ENCODE measurements at regions not wholly inside any gene's neighbourhood (a gene's known extent, or its start where the extent isn't known, plus 50 kb on each side); places are given as distances from the start of the nearest gene placed in this dataset.

DNA sequence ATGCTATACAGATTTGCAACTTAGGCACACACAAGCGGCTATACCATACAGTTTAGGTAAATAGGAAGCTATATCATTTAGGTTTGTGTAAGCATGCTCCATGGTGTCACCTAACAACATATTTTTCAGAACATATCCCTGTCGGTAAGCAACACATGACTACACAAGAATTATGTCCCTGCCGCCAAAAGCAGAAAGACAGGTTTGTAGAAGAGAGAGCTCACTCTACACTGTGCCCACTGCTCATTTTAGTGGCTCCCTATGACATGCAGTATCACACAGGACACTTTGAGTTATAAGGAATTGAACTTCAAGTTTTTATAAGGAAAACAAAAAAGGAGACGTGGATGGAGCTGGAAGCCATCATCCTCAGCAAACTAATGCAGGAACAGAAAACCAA is 132.5 kb upstream of the KAZN start:
- Mint-ChIP-seq H3K4me3 (ENCODE audit: unreplicated experiment) (no peak overlapping the region), H3K27me3 (ENCODE audit: insufficient read depth, unreplicated experiment) (no peaks in the 10 kb centered on the region), H3K9me3 (ENCODE audit: unreplicated experiment) (no peaks in the 10 kb centered on the region), H3K36me3 (ENCODE audit: insufficient read depth, unreplicated experiment) (no peaks in the 10 kb centered on the region), H3K4me1 (ENCODE audit: insufficient read depth, unreplicated experiment) (no peaks in the 10 kb centered on the region), H3K27ac (ENCODE audit: low read depth, unreplicated experiment) (no peak overlapping the region)
- ChIA-PET POLR2A (no interaction called here), CTCF (no interaction called here)
- TF ChIP-seq, protein P1, sequence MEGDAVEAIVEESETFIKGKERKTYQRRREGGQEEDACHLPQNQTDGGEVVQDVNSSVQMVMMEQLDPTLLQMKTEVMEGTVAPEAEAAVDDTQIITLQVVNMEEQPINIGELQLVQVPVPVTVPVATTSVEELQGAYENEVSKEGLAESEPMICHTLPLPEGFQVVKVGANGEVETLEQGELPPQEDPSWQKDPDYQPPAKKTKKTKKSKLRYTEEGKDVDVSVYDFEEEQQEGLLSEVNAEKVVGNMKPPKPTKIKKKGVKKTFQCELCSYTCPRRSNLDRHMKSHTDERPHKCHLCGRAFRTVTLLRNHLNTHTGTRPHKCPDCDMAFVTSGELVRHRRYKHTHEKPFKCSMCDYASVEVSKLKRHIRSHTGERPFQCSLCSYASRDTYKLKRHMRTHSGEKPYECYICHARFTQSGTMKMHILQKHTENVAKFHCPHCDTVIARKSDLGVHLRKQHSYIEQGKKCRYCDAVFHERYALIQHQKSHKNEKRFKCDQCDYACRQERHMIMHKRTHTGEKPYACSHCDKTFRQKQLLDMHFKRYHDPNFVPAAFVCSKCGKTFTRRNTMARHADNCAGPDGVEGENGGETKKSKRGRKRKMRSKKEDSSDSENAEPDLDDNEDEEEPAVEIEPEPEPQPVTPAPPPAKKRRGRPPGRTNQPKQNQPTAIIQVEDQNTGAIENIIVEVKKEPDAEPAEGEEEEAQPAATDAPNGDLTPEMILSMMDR (IDR thresholded peaks at IDR 0.05; ENCODE audit: unreplicated experiment) = no peak
- DNase-seq (ENCODE audit: unreplicated experiment) = no peak
- intact Hi-C loops (cut with micrococcal nuclease) = no loop called here
- BruUV-seq (replicated peaks) = no TSS peak

DNA sequence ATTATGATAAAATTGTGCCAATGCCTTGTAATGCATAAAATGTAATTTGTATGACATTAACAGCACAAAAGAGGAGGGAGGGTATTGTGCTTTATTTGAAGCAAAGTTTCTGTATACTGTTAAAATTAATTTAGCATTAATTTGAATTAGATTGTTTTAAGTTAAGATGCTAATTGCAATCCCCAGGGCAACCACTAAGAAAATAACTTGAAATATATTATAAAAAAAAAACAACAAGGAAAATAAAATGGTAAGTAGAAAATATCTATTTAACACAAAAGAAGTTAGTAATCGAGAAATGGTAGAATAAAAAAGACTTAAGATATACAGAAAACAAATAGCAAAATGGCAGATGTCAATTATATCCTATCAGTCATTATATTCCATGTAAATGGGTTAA is 131.4 kb upstream of the KAZN start:
- Mint-ChIP-seq H3K4me1 (ENCODE audit: insufficient read depth, unreplicated experiment) (no peaks in the 10 kb centered on the region), H3K9me3 (ENCODE audit: unreplicated experiment) (no peaks in the 10 kb centered on the region), H3K27me3 (ENCODE audit: insufficient read depth, unreplicated experiment) (no peaks in the 10 kb centered on the region), H3K36me3 (ENCODE audit: insufficient read depth, unreplicated experiment) (no peaks in the 10 kb centered on the region), H3K27ac (ENCODE audit: low read depth, unreplicated experiment) (no peak overlapping the region), H3K4me3 (ENCODE audit: unreplicated experiment) (no peak overlapping the region)
- CTCF ChIA-PET = no interaction called here
- intact Hi-C loops (cut with micrococcal nuclease) = no loop called here
- TF ChIP-seq, protein P1 (IDR thresholded peaks at IDR 0.05; ENCODE audit: unreplicated experiment) = no peak
- POLR2A ChIA-PET = no interaction called here
- BruUV-seq (replicated peaks) = no TSS peak
- no peak for DNase-seq (ENCODE audit: unreplicated experiment)

DNA sequence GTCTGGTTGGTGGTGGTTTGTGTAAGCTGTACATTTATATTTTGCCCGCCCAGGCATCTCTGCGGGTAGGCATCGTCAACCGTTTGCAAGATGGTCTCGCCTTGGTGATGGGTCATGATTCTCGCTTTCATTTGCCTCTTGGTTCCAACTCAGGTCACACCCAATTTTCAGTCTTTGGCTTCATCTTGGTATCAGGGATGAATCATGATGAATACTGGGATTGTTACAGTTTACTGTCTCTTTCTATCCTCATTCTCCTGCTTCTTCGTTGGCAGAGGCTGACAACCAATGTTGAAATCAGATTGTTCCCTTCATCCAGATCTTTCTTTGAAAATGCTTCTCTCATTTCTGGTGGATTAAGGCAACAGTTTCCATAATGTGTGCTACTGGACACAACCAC is 129.7 kb upstream of the KAZN start:
- BruUV-seq (replicated peaks) = no TSS peak
- DNase-seq (ENCODE audit: unreplicated experiment) = no peak
- TF ChIP-seq, protein P1 (IDR thresholded peaks at IDR 0.05; ENCODE audit: unreplicated experiment) = no peak
- POLR2A ChIA-PET = no interaction called here
- Mint-ChIP-seq H3K36me3 (ENCODE audit: insufficient read depth, unreplicated experiment) (no peaks in the 10 kb centered on the region), H3K27ac (ENCODE audit: low read depth, unreplicated experiment) (no peak overlapping the region), H3K9me3 (ENCODE audit: unreplicated experiment) (no peaks in the 10 kb centered on the region), H3K4me3 (ENCODE audit: unreplicated experiment) (no peak overlapping the region), H3K27me3 (ENCODE audit: insufficient read depth, unreplicated experiment) (no peaks in the 10 kb centered on the region), H3K4me1 (ENCODE audit: insufficient read depth, unreplicated experiment) (no peaks in the 10 kb centered on the region)
- CTCF ChIA-PET = no interaction called here
- intact Hi-C loops (cut with micrococcal nuclease) = no loop called here

DNA sequence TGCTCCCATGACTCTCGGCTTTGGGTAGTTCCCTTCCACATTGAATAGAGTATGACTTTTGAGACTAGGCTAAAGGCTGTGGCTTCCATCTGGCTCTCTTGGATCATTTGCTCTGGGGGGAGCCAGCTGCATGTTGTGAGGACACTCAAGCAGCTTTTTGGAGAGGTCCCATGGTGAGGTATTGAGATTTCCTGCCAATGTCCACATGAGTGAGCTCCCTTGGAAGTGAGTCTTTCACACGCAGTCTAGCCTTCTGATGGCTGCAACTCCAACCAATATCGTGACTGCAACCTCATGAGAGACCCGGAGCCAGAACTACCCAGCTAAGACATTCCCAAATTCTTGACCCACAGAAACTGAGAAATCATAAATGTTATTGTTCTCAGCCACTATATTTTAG is 127.7 kb upstream of the KAZN start:
- Mint-ChIP-seq H3K27ac (ENCODE audit: low read depth, unreplicated experiment) (no peak overlapping the region), H3K36me3 (ENCODE audit: insufficient read depth, unreplicated experiment) (no peaks in the 10 kb centered on the region), H3K4me1 (ENCODE audit: insufficient read depth, unreplicated experiment) (no peaks in the 10 kb centered on the region), H3K9me3 (ENCODE audit: unreplicated experiment) (peaks cover 10% of the 10 kb centered on the region), H3K27me3 (ENCODE audit: insufficient read depth, unreplicated experiment) (no peaks in the 10 kb centered on the region), H3K4me3 (ENCODE audit: unreplicated experiment) (no peak overlapping the region)
- intact Hi-C loops (cut with micrococcal nuclease) = no loop called here
- no TSS peak for BruUV-seq (replicated peaks)
- TF ChIP-seq, protein P1 (IDR thresholded peaks at IDR 0.05; ENCODE audit: unreplicated experiment) = no peak
- DNase-seq (ENCODE audit: unreplicated experiment) = no peak
- ChIA-PET CTCF (interaction anchor here (0.7 to 1.0 kb wide), 2 partner anchors 95 to 557 kb away, joined by 3 to 4 read pairs; no protein-coding TSS in a partner anchor), POLR2A (no interaction called here)

Measured in MCF 10A (cell line).